ENCODE measurements at regions not wholly inside any gene's neighbourhood (a gene's known extent, or its start where the extent isn't known, plus 50 kb on each side); places are given as distances from the start of the nearest gene placed in this dataset.

GRCh38 chr12:131221061-131221956 lies 267.6 kb downstream of the ADGRD1 start:
- H3K4me1 Mint-ChIP-seq (ENCODE audit: unreplicated experiment), result peaks cover 5% of the 10 kb centered on the region
- no peaks in the 10 kb centered on the region for H3K36me3 Mint-ChIP-seq (ENCODE audit: unreplicated experiment)
- H3K27me3 Mint-ChIP-seq (ENCODE audit: unreplicated experiment), result peaks cover 15% of the 10 kb centered on the region
- TF ChIP-seq CTCF (IDR thresholded peaks at IDR 0.05), result no peak
- no peak overlapping the region for H3K27ac Mint-ChIP-seq (ENCODE audit: unreplicated experiment)
- no peaks in the 10 kb centered on the region for H3K9me3 Mint-ChIP-seq (ENCODE audit: unreplicated experiment)
- no peak for DNase-seq (ENCODE audit: extremely low spot score, unreplicated experiment)
- no peak overlapping the region for H3K4me3 Mint-ChIP-seq (ENCODE audit: unreplicated experiment)

GRCh38 chr12:131221957-131222328 lies 268.2 kb downstream of the ADGRD1 start:
- no peak for DNase-seq (ENCODE audit: extremely low spot score, unreplicated experiment)
- peak overlapping the region; percentile 20 for H3K4me3 Mint-ChIP-seq (ENCODE audit: unreplicated experiment)
- peak overlapping the region; percentile 46 for H3K27ac Mint-ChIP-seq (ENCODE audit: unreplicated experiment)

GRCh38 chr12:131222329-131223139 lies 268.8 kb downstream of the ADGRD1 start:
- H3K36me3 Mint-ChIP-seq (ENCODE audit: unreplicated experiment), result no peaks in the 10 kb centered on the region
- DNase-seq (ENCODE audit: extremely low spot score, unreplicated experiment), result no peak
- peak overlapping the region; percentile 20 for H3K4me3 Mint-ChIP-seq (ENCODE audit: unreplicated experiment)
- peaks cover 5% of the 10 kb centered on the region for H3K4me1 Mint-ChIP-seq (ENCODE audit: unreplicated experiment)
- no peaks in the 10 kb centered on the region for H3K9me3 Mint-ChIP-seq (ENCODE audit: unreplicated experiment)
- H3K27ac Mint-ChIP-seq (ENCODE audit: unreplicated experiment), result peak overlapping the region; percentile 46
- no peak for TF ChIP-seq CTCF (IDR thresholded peaks at IDR 0.05)
- peaks cover 8% of the 10 kb centered on the region for H3K27me3 Mint-ChIP-seq (ENCODE audit: unreplicated experiment)

More at GRCh38 chr12:131221957-131222328, 268.2 kb downstream of the ADGRD1 start:
- H3K36me3 Mint-ChIP-seq (ENCODE audit: unreplicated experiment), result no peaks in the 10 kb centered on the region
- peaks cover 14% of the 10 kb centered on the region for H3K27me3 Mint-ChIP-seq (ENCODE audit: unreplicated experiment)
- no peak for TF ChIP-seq CTCF (IDR thresholded peaks at IDR 0.05)
- H3K9me3 Mint-ChIP-seq (ENCODE audit: unreplicated experiment), result no peaks in the 10 kb centered on the region
- peaks cover 5% of the 10 kb centered on the region for H3K4me1 Mint-ChIP-seq (ENCODE audit: unreplicated experiment)

DNA sequence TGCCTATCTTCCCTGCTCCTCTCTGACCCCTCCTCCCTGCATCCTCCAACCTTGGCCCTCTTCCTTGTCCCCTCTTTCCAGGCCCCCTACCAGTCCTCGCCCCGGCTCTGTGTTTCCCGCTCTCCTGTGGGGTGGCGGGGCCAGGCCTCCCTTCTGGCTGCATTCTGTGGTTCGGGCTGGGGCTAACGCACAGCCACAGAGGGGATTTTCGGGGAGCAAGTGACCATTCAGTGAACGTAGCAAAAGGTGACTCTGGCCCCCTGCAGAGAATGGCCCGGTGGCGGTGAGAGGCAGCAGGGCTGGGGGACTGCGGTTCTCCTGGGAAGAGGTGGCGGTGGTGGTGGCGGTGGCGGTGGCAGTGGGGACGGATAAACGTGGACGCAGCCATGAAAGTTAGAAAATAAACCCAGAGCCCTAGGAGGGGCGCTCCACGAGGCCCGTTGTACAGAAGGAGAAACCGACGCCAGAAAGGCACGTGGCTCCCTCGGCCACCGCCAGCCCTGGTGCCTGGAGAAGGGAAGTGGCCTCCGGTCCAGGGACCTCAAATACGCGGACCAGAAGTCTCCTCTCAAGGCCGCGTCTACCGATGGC lies 269.6 kb downstream of the ADGRD1 start:
- H3K4me3 Mint-ChIP-seq (ENCODE audit: unreplicated experiment), result no peak overlapping the region
- DNase-seq (ENCODE audit: extremely low spot score, unreplicated experiment), result no peak
- no peaks in the 10 kb centered on the region for H3K9me3 Mint-ChIP-seq (ENCODE audit: unreplicated experiment)
- H3K27me3 Mint-ChIP-seq (ENCODE audit: unreplicated experiment), result peaks cover 3% of the 10 kb centered on the region
- no peak overlapping the region for H3K27ac Mint-ChIP-seq (ENCODE audit: unreplicated experiment)
- no peak for TF ChIP-seq CTCF (IDR thresholded peaks at IDR 0.05)
- H3K36me3 Mint-ChIP-seq (ENCODE audit: unreplicated experiment), result no peaks in the 10 kb centered on the region
- H3K4me1 Mint-ChIP-seq (ENCODE audit: unreplicated experiment), result peaks cover 5% of the 10 kb centered on the region
